Iris pigment epithelial cell (primary cell): ENCODE measurements at regions not wholly inside any gene's neighbourhood (a gene's known extent, or its start where the extent isn't known, plus 50 kb on each side); places are given as distances from the start of the nearest gene placed in this dataset.

Experiments used
- DNase-seq: peaks from one replicate; pipeline ENCODE4 v3.0.0-alpha.2; 2011; ENCODE audit warnings: low read depth

- DNase-seq, result peak; percentile 20
Measured at GRCh38 chr2:19300961-19301360, 57.5 kb downstream of the OSR1 start.

- DNase-seq, result peak; percentile 37
Measured at GRCh38 chr2:19299522-19299921, 58.9 kb downstream of the OSR1 start.

- DNase-seq, result peak; percentile 92
Measured at GRCh38 chr2:19299032-19299431, 59.4 kb downstream of the OSR1 start.

- DNase-seq, result no peak
Measured at GRCh38 chr2:19297716-19298115, 60.7 kb downstream of the OSR1 start.

- DNase-seq, result no peak
Measured at GRCh38 chr2:19295998-19296502, 62.4 kb downstream of the OSR1 start.

GRCh38 chr2:19292007-19292406 is 66.4 kb downstream of the OSR1 start:
- DNase-seq, result no peak

GRCh38 chr2:19288291-19288690 is 70.1 kb downstream of the OSR1 start:
- no peak for DNase-seq

GRCh38 chr2:19287324-19287723 is 71.1 kb downstream of the OSR1 start:
- no peak for DNase-seq

GRCh38 chr2:19282305-19282704 is 76.1 kb downstream of the OSR1 start:
- no peak for DNase-seq

- peak; percentile 5 for DNase-seq
Measured at GRCh38 chr2:19274439-19274838, 84.0 kb downstream of the OSR1 start.

GRCh38 chr2:19272941-19273470 is 85.4 kb downstream of the OSR1 start:
- DNase-seq, result no peak

GRCh38 chr2:19272039-19272438 is 86.4 kb downstream of the OSR1 start:
- DNase-seq, result no peak

GRCh38 chr2:19264852-19265251 is 93.6 kb downstream of the OSR1 start:
- DNase-seq, result peak; percentile 40

GRCh38 chr2:19262150-19262549 is 96.3 kb downstream of the OSR1 start:
- DNase-seq, result no peak

- DNase-seq, result no peak
Measured at GRCh38 chr2:19261061-19261460, 97.4 kb downstream of the OSR1 start.

- DNase-seq, result peak; percentile 81
Measured at GRCh38 chr2:19256121-19256601, 102.3 kb downstream of the OSR1 start.

GRCh38 chr2:19255481-19255880 is 102.9 kb downstream of the OSR1 start:
- DNase-seq, result no peak

- peak; percentile 78 for DNase-seq
Measured at GRCh38 chr2:19251554-19251953, 106.9 kb downstream of the OSR1 start.

- DNase-seq, result no peak
Measured at GRCh38 chr2:19250906-19251305, 107.5 kb downstream of the OSR1 start.

GRCh38 chr2:19247186-19247585 is 111.2 kb downstream of the OSR1 start:
- no peak for DNase-seq

GRCh38 chr2:19246496-19246895 is 111.9 kb downstream of the OSR1 start:
- no peak for DNase-seq

- no peak for DNase-seq
Measured at GRCh38 chr2:19244460-19245363, 113.7 kb downstream of the OSR1 start.

GRCh38 chr2:19238440-19239060 is 119.9 kb downstream of the OSR1 start:
- DNase-seq, result peak; percentile 35
